HepG2 (cell line): ENCODE measurements at regions not wholly inside any gene's neighbourhood (a gene's known extent, or its start where the extent isn't known, plus 50 kb on each side); places are given as distances from the start of the nearest gene placed in this dataset.

ENCODE experiments used
- ATF1 ChIP-seq: IDR thresholded peaks from 2 replicates; pipeline ENCODE4 v1.6.1; 2016; ENCODE audit warnings: mild to moderate bottlenecking, control low read depth
- BCL6 ChIP-seq: IDR thresholded peaks from 2 replicates; pipeline ENCODE4 v1.6.1; 2016; ENCODE audit warnings: missing genetic modification reagents, missing compliant biosample characterization
- CBX2 ChIP-seq, 2 experiments: fragments of 200-600 bp in 1 of 2; sonication (generic); formaldehyde crosslinking in 1 of 2; IDR thresholded peaks; 2 replicates each; pipeline versions ENCODE4 v1.7.0 to v1.8.1; 2018 to 2022; ENCODE audit warnings: low read depth in 2 of 2, low read length in 1 of 2, mild to moderate bottlenecking in 1 of 2, missing genetic modification reagents in 1 of 2
- FOXP1 ChIP-seq, 2 experiments: fragments of 450-650 bp in 1 of 2; IDR thresholded peaks; 2 replicates each; pipeline ENCODE4 v1.6.1; 2017 to 2018; ENCODE audit warnings: antibody characterized with exemption in 1 of 2
- HNF4A ChIP-seq: sonication (generic); formaldehyde crosslinking; IDR thresholded peaks from 2 replicates; pipeline ENCODE4 v1.4.0; 2020; ENCODE audit warnings: missing genetic modification reagents
- MXI1 ChIP-seq: IDR thresholded peaks from 3 replicates; pipeline ENCODE4 v1.6.1; 2012; ENCODE audit warnings: low read depth, low read length, inconsistent platforms, borderline replicate concordance
- NFE2L2 ChIP-seq: fragments of 150-350 bp; IDR thresholded peaks from 2 replicates; pipeline ENCODE4 v1.6.1; 2014; ENCODE audit warnings: low read length
- NPAS2 ChIP-seq: sonication (generic); formaldehyde crosslinking; IDR thresholded peaks from 2 replicates; pipeline ENCODE4 v1.8.0; 2022; ENCODE audit warnings: mild to moderate bottlenecking, missing genetic modification reagents, borderline replicate concordance
- RARA ChIP-seq: IDR thresholded peaks from 2 replicates; pipeline ENCODE4 v1.6.1; 2016; ENCODE audit warnings: missing genetic modification reagents, missing compliant biosample characterization
- TMF1 ChIP-seq: sonication (generic); formaldehyde crosslinking; IDR thresholded peaks from 2 replicates; pipeline ENCODE4 v1.8.1; 2022; ENCODE audit warnings: low read depth, missing genetic modification reagents
- ZEB1 ChIP-seq: IDR thresholded peaks from 2 replicates; pipeline ENCODE4 v1.6.1; 2012; ENCODE audit warnings: mild to moderate bottlenecking, low read depth, inconsistent platforms; ENCODE audit not compliant: insufficient replicate concordance
- ZMYM4 ChIP-seq: sonication (generic); formaldehyde crosslinking; IDR thresholded peaks from 2 replicates; pipeline ENCODE4 v1.8.1; 2023; ENCODE audit warnings: mild to moderate bottlenecking, missing genetic modification reagents
- ZNF841 ChIP-seq: sonication (generic); formaldehyde crosslinking; IDR thresholded peaks from 2 replicates; pipeline ENCODE4 v1.8.1; 2023; ENCODE audit warnings: missing genetic modification reagents, borderline replicate concordance
- TF ChIP-seq, protein P1 (sequence below), 2 experiments: IDR thresholded peaks; 2 replicates each; pipeline ENCODE4 v1.6.1; 2011 to 2012; ENCODE audit warnings: low read length in 2 of 2, borderline replicate concordance in 1 of 2, low read depth in 1 of 2, mild to moderate bottlenecking in 1 of 2, moderate library complexity in 1 of 2
- TF ChIP-seq, protein P2 (sequence below): sonication (generic); formaldehyde crosslinking; IDR thresholded peaks from 2 replicates; pipeline ENCODE4 v1.8.0; 2022; ENCODE audit warnings: missing genetic modification reagents, mild to moderate bottlenecking, inconsistent platforms, borderline replicate concordance
- TF ChIP-seq, protein P3 (sequence below): sonication (generic); formaldehyde crosslinking; IDR thresholded peaks from 2 replicates; pipeline ENCODE4 v1.5.0; 2020; ENCODE audit warnings: mild to moderate bottlenecking, missing genetic modification reagents
- TF ChIP-seq, protein P4 (sequence below): IDR thresholded peaks from 2 replicates; pipeline ENCODE4 v1.6.1; 2016; ENCODE audit warnings: low read depth, control low read depth
- TF ChIP-seq, protein P5 (sequence below): sonication (generic); formaldehyde crosslinking; IDR thresholded peaks from 2 replicates; pipeline ENCODE4 v1.5.0; 2020; ENCODE audit warnings: missing genetic modification reagents

DNA sequence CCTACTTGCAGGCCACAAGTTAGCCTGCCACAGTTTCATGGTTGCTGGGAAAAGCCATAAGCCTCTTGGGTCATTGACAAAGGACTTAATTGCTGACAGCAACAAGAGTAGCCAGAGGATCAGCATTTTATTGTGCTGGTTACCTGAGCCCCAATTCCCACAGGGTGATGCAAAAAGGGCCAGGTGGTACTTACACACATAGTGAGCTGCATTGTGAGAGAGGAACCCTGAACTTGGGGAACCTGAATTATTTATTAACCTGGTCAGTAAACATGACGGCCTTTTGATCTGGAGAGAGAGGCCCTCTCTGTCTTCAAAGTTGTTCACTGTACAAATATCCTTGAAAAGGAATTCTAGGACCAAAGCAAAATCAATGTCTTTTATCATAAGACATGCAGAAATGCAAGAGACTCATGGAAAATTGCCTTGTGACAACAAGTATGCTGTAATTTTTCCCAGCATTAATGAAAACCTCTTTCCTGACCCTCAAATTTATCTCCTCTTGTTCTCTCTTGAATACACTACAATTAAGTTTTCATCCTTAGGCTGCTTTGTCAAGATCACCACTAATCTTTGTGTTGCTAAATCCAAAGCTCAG, 102.9 kb upstream of the PHYHIPL start (continued):
- TF ChIP-seq, protein P1, sequence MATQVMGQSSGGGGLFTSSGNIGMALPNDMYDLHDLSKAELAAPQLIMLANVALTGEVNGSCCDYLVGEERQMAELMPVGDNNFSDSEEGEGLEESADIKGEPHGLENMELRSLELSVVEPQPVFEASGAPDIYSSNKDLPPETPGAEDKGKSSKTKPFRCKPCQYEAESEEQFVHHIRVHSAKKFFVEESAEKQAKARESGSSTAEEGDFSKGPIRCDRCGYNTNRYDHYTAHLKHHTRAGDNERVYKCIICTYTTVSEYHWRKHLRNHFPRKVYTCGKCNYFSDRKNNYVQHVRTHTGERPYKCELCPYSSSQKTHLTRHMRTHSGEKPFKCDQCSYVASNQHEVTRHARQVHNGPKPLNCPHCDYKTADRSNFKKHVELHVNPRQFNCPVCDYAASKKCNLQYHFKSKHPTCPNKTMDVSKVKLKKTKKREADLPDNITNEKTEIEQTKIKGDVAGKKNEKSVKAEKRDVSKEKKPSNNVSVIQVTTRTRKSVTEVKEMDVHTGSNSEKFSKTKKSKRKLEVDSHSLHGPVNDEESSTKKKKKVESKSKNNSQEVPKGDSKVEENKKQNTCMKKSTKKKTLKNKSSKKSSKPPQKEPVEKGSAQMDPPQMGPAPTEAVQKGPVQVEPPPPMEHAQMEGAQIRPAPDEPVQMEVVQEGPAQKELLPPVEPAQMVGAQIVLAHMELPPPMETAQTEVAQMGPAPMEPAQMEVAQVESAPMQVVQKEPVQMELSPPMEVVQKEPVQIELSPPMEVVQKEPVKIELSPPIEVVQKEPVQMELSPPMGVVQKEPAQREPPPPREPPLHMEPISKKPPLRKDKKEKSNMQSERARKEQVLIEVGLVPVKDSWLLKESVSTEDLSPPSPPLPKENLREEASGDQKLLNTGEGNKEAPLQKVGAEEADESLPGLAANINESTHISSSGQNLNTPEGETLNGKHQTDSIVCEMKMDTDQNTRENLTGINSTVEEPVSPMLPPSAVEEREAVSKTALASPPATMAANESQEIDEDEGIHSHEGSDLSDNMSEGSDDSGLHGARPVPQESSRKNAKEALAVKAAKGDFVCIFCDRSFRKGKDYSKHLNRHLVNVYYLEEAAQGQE (IDR thresholded peaks at IDR 0.05; ENCODE audit: borderline replicate concordance in 1 of 2, low read depth in 1 of 2, low read length in 2 of 2) = peak in 1 of 2 experiments; percentile 78; a peak in 2 of 4 replicates
- TF ChIP-seq MXI1 (peak; percentile 18; the same call in 1 of the 3 replicates), RARA (CRISPR knock-in tag) (peak; percentile 97), NFE2L2 (0 out of 2 replicates have a peak, but pooled peaks have one; percentile 2), CBX2 (IDR thresholded peaks at IDR 0.05; ENCODE audit: low read depth, low read length) (no peak), CBX2 (CRISPR knock-in tag; IDR thresholded peaks at IDR 0.05; ENCODE audit: low read depth) (no peak), ZEB1 (peak; percentile 98), ATF1 (CRISPR knock-in tag) (peak; percentile 69), BCL6 (CRISPR knock-in tag) (peak; percentile 98), NPAS2 (CRISPR knock-in tag) (no peak), HNF4A (CRISPR knock-in tag) (peak; percentile 90), ZNF841 (CRISPR knock-in tag) (no peak), ZMYM4 (peak; percentile 84), FOXP1 (IDR thresholded peaks at IDR 0.05) (peak; percentile 23; the same call in 1 of the 2 replicates), FOXP1 (CRISPR knock-in tag; IDR thresholded peaks at IDR 0.05) (peak; percentile 94), TMF1 (0 out of 2 replicates have a peak, but pooled peaks have one; percentile 47)
- TF ChIP-seq, protein P2, sequence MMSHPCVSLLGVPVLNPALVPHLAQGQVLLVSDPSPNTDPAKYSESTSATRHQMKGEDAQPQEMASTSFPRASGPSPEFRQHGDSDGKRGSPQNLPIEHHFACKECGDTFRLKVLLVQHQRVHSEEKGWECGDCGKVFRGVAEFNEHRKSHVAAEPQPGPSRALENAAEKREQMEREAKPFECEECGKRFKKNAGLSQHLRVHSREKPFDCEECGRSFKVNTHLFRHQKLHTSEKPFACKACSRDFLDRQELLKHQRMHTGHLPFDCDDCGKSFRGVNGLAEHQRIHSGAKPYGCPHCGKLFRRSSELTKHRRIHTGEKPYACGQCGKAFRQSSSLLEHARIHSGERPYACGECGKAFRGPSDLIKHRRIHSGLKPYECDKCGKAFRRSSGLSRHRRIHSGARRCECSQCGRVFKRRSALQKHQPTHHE (CRISPR knock-in tag) = 0 out of 2 replicates have a peak, but pooled peaks have one; percentile 70
- TF ChIP-seq, protein P3, sequence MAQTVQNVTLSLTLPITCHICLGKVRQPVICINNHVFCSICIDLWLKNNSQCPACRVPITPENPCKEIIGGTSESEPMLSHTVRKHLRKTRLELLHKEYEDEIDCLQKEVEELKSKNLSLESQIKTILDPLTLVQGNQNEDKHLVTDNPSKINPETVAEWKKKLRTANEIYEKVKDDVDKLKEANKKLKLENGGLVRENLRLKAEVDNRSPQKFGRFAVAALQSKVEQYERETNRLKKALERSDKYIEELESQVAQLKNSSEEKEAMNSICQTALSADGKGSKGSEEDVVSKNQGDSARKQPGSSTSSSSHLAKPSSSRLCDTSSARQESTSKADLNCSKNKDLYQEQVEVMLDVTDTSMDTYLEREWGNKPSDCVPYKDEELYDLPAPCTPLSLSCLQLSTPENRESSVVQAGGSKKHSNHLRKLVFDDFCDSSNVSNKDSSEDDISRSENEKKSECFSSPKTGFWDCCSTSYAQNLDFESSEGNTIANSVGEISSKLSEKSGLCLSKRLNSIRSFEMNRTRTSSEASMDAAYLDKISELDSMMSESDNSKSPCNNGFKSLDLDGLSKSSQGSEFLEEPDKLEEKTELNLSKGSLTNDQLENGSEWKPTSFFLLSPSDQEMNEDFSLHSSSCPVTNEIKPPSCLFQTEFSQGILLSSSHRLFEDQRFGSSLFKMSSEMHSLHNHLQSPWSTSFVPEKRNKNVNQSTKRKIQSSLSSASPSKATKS = peak; percentile 74; the same call in 1 of the 2 replicates
- TF ChIP-seq, protein P4, sequence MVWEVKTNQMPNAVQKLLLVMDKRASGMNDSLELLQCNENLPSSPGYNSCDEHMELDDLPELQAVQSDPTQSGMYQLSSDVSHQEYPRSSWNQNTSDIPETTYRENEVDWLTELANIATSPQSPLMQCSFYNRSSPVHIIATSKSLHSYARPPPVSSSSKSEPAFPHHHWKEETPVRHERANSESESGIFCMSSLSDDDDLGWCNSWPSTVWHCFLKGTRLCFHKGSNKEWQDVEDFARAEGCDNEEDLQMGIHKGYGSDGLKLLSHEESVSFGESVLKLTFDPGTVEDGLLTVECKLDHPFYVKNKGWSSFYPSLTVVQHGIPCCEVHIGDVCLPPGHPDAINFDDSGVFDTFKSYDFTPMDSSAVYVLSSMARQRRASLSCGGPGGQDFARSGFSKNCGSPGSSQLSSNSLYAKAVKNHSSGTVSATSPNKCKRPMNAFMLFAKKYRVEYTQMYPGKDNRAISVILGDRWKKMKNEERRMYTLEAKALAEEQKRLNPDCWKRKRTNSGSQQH = no peak; the same call in 1 of the 2 replicates
- TF ChIP-seq, protein P5, sequence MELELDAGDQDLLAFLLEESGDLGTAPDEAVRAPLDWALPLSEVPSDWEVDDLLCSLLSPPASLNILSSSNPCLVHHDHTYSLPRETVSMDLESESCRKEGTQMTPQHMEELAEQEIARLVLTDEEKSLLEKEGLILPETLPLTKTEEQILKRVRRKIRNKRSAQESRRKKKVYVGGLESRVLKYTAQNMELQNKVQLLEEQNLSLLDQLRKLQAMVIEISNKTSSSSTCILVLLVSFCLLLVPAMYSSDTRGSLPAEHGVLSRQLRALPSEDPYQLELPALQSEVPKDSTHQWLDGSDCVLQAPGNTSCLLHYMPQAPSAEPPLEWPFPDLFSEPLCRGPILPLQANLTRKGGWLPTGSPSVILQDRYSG (CRISPR knock-in tag) = 0 out of 2 replicates have a peak, but pooled peaks have one; percentile 60
